Esophagus muscularis mucosa (tissue), 4 donors: ENCODE measurements at regions not wholly inside any gene's neighbourhood (a gene's known extent, or its start where the extent isn't known, plus 50 kb on each side); places are given as distances from the start of the nearest gene placed in this dataset.
"Not testable (repeated sequence)": the region's sequence is repeated elsewhere in the genome, so short reads cannot be mapped to it uniquely, and the experiment has no call there.

ENCODE experiments used
- DNase-seq: peaks from one replicate; pipeline ENCODE4 v3.0.0-alpha.2; 2017; ENCODE audit errors: extremely low spot score
- H3K27ac ChIP-seq, 4 donors: fragments of 200-600 bp; sonication (generic); replicated peaks in 1 of 4; 1 replicate in 3 of 4; 2 replicates in 1 of 4; pipeline ENCODE4 v1.5.1; 2016 to 2019; ENCODE audit warnings: mild to moderate bottlenecking in 1 of 4
- H3K27me3 ChIP-seq, 4 donors: fragments of 200-600 bp; sonication (generic); one replicate each; pipeline versions ENCODE4 v1.5.1 to v1.6.0; 2016 to 2019
- H3K36me3 ChIP-seq, 4 donors: fragments of 200-600 bp; sonication (generic); one replicate each; pipeline ENCODE4 v1.5.1; 2016 to 2019
- H3K4me1 ChIP-seq, 4 donors: fragments of 200-600 bp; sonication (generic); one replicate each; pipeline ENCODE4 v1.5.1; 2016 to 2019
- H3K4me3 ChIP-seq, 4 donors: fragments of 200-600 bp; sonication (generic); 1 replicate in 2 of 4; 2 replicates in 2 of 4; pipeline ENCODE4 v1.5.1; 2016 to 2019; ENCODE audit warnings: mild to moderate bottlenecking in 4 of 4, moderate library complexity in 1 of 4
- H3K9me3 ChIP-seq, 4 donors: fragments of 200-600 bp; sonication (generic); 1 replicate in 3 of 4; 2 replicates in 1 of 4; pipeline ENCODE4 v1.5.1; 2016 to 2019
- CTCF ChIP-seq, 3 experiments: fragments of 200-600 bp in 2 of 3; fragments of 450-650 bp in 1 of 3; sonication (generic) in 2 of 3; IDR thresholded peaks; one replicate each; pipeline ENCODE4 v1.5.1; 2017 to 2019; ENCODE audit warnings: antibody characterized with exemption in 3 of 3, mild to moderate bottlenecking in 2 of 3, moderate library complexity in 1 of 3
- EP300 ChIP-seq: sonication (generic); formaldehyde crosslinking; IDR thresholded peaks from one replicate; pipeline ENCODE4 v1.6.1; 2017; ENCODE audit warnings: antibody characterized with exemption
- POLR2A ChIP-seq: fragments of 450-650 bp; IDR thresholded peaks from one replicate; pipeline ENCODE4 v1.6.1; 2017; ENCODE audit warnings: antibody characterized with exemption, moderate library complexity, mild to moderate bottlenecking, low read depth
- POLR2AphosphoS5 ChIP-seq, 2 donors: sonication (generic); formaldehyde crosslinking; IDR thresholded peaks; one replicate each; pipeline ENCODE4 v1.6.1; 2017; ENCODE audit warnings: antibody characterized with exemption in 2 of 2
- WGBS: methylation state at CpG from one replicate; pipeline ENCODE4 v1.1.5; 2018; 5-methylcytosine and 5-hydroxymethylcytosine counted together
- intact Hi-C: fragments of 100-400 bp; cut with DNase I; formaldehyde crosslinking; loops from one replicate; pipeline ENCODE4 v1.15.1; 2023

GRCh38 chr6:67812693-67813092 lies 822.4 kb upstream of the ADGRB3 start:
- 93% methylated on average over 1 of the region's 1 CpG for WGBS
- no peak for DNase-seq
- Histone ChIP-seq H3K4me1 (no peaks in the 10 kb centered on the region), H3K27ac (no peak overlapping the region), H3K36me3 (no peaks in the 10 kb centered on the region), H3K27me3 (no peaks in the 10 kb centered on the region), H3K4me3 (no peak overlapping the region), H3K9me3 (peaks cover 0 to 19% (median 11%) of the 10 kb centered on the region in 4 donors)
- TF ChIP-seq POLR2A (no peak), CTCF (IDR thresholded peaks at IDR 0.05) (no peak), POLR2AphosphoS5 (IDR thresholded peaks at IDR 0.05) (no peak), EP300 (no peak)
- intact Hi-C loops: no loop called here

GRCh38 chr6:67812125-67812524 lies 823.0 kb upstream of the ADGRB3 start:
- H3K36me3 ChIP-seq: no peaks in the 10 kb centered on the region
- intact Hi-C loops: no loop called here
- TF ChIP-seq EP300 (no peak), POLR2A (no peak), CTCF (IDR thresholded peaks at IDR 0.05) (no peak), POLR2AphosphoS5 (IDR thresholded peaks at IDR 0.05) (no peak)
- no peaks in the 10 kb centered on the region for H3K4me1 ChIP-seq
- no peaks in the 10 kb centered on the region for H3K27me3 ChIP-seq
- peaks cover 0 to 19% (median 11%) of the 10 kb centered on the region in 4 donors for H3K9me3 ChIP-seq
- H3K4me3 ChIP-seq: no peak overlapping the region
- WGBS: 88% methylated on average over 1 of the region's 1 CpG
- H3K27ac ChIP-seq: no peak overlapping the region
- DNase-seq: no peak

GRCh38 chr6:67811239-67812037 lies 823.6 kb upstream of the ADGRB3 start:
- no peak for DNase-seq
- TF ChIP-seq CTCF (IDR thresholded peaks at IDR 0.05): no peak
- no peak for TF ChIP-seq POLR2AphosphoS5 (IDR thresholded peaks at IDR 0.05)
- no peak for TF ChIP-seq POLR2A
- TF ChIP-seq EP300: no peak
- no peak overlapping the region for H3K27ac ChIP-seq
- WGBS: 84% methylated on average over 3 of the region's 3 CpGs
- no peak overlapping the region for H3K4me3 ChIP-seq
- no peaks in the 10 kb centered on the region for H3K4me1 ChIP-seq
- H3K36me3 ChIP-seq: no peaks in the 10 kb centered on the region
- peaks cover 0 to 19% (median 11%) of the 10 kb centered on the region in 4 donors for H3K9me3 ChIP-seq
- intact Hi-C loops: no loop called here
- no peaks in the 10 kb centered on the region for H3K27me3 ChIP-seq

- H3K36me3 ChIP-seq, DNase-seq, H3K4me1 ChIP-seq, H3K27ac ChIP-seq, H3K27me3 ChIP-seq, H3K9me3 ChIP-seq, intact Hi-C loops, H3K4me3 ChIP-seq: not testable (repeated sequence)
- 96% methylated on average over 5 of the region's 5 CpGs for WGBS
Observed at GRCh38 chr6:67804808-67805207, 830.3 kb upstream of the ADGRB3 start.

DNA sequence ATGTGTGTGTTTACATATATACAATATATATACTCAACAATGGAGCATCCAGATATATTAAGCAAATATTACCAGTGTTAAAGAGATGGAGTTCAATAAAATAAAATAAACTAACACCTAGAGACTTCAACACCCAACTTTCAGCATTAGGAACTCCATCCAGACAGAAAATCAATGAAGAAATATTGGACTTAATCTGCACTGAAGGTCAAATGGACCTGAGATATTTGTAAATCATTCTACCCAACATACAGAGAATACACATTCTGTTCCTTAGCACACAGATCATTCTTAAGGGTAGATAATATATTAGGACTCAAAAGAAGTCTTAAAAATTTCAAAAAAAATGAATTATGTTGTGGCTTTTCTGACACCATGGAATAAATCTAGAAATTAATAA lies 832.3 kb upstream of the ADGRB3 start:
- peaks cover 0 to 10% (median 2%) of the 10 kb centered on the region in 4 donors for H3K9me3 ChIP-seq
- H3K27ac ChIP-seq: no peak overlapping the region
- H3K4me1 ChIP-seq: no peaks in the 10 kb centered on the region
- no peaks in the 10 kb centered on the region for H3K36me3 ChIP-seq
- DNase-seq: no peak
- no peak overlapping the region for H3K4me3 ChIP-seq
- TF ChIP-seq POLR2A: no peak
- TF ChIP-seq EP300: no peak
- no peak for TF ChIP-seq POLR2AphosphoS5 (IDR thresholded peaks at IDR 0.05)
- no peak for TF ChIP-seq CTCF (IDR thresholded peaks at IDR 0.05)
- no peaks in the 10 kb centered on the region for H3K27me3 ChIP-seq
- intact Hi-C loops: no loop called here
